Right cardiac atrium (tissue), 5 donors: ENCODE measurements at regions not wholly inside any gene's neighbourhood (a gene's known extent, or its start where the extent isn't known, plus 50 kb on each side); places are given as distances from the start of the nearest gene placed in this dataset.

ENCODE experiments used
- ATAC-seq, 2 donors: fragments of 200-7000 bp; cut with Tn5 transposase; one replicate each; pipeline versions ENCODE4 v1.8.0 to v1.9.1; 2020; ENCODE audit warnings: moderate library complexity in 2 of 2, mild to moderate bottlenecking in 1 of 2
- DNase-seq, 3 donors: peaks; one replicate each; pipeline ENCODE4 v3.0.0-alpha.2; 2020
- H3K27ac ChIP-seq: one replicate; pipeline ENCODE4 v1.5.1; 2013; ENCODE audit warnings: mild to moderate bottlenecking, low read length, control low read depth, moderate library complexity
- H3K27me3 ChIP-seq: one replicate; pipeline ENCODE4 v1.6.1; 2013; ENCODE audit not compliant: control insufficient read depth, insufficient read depth
- H3K4me1 ChIP-seq: one replicate; pipeline ENCODE4 v1.6.1; 2013; ENCODE audit warnings: low read length; ENCODE audit not compliant: control insufficient read depth, insufficient read depth
- H3K4me3 ChIP-seq: one replicate; pipeline ENCODE4 v1.5.1; 2013; ENCODE audit warnings: low read length, control low read depth
- H3K9me3 ChIP-seq: one replicate; pipeline ENCODE4 v1.6.1; 2013; ENCODE audit warnings: low read length; ENCODE audit not compliant: control insufficient read depth
- WGBS: extraction: QIAGEN DNeasy Blood & Tissue Kit; methylation state at CpG from one replicate; pipeline ENCODE4 v1.1.7; 2013; 5-methylcytosine and 5-hydroxymethylcytosine counted together
- intact Hi-C, 4 donors: fragments of 100-400 bp; cut with DNase I; formaldehyde crosslinking; loops; one replicate each; pipeline versions ENCODE4 v1.11.0 to v1.14.0; 2022 to 2023
- donor health status: healthy with polysubstance abuse.
- donor health status: DM: no; HTN: yes; CAD: no.
- donor health status: DM: no; HTN: no; CAD: no.
- donor health status: DM: no; HTN: yes; CAD: no; lungs with severe emphysema.
- donor health status: DM: yes; HTN: yes; CAD: no.

- ATAC-seq (no peak), DNase-seq (no peak)
- Histone ChIP-seq H3K9me3 (no peaks in the 10 kb centered on the region), H3K4me1 (no peaks in the 10 kb centered on the region), H3K27ac (no peak overlapping the region), H3K4me3 (no peak overlapping the region), H3K27me3 (no peaks in the 10 kb centered on the region)
- intact Hi-C loops = no loop called here
Observed at GRCh38 chr11:114783805-114784204, 105.5 kb downstream of the NXPE2 start.

GRCh38 chr11:114784216-114784615 is 105.9 kb downstream of the NXPE2 start:
- no peak overlapping the region for H3K4me3 ChIP-seq
- no peaks in the 10 kb centered on the region for H3K4me1 ChIP-seq
- ATAC-seq (no peak), DNase-seq (no peak)
- H3K9me3 ChIP-seq = no peaks in the 10 kb centered on the region
- WGBS = 74% methylated on average over 5 of the region's 5 CpGs
- intact Hi-C loops = no loop called here
- H3K27me3 ChIP-seq = no peaks in the 10 kb centered on the region
- no peak overlapping the region for H3K27ac ChIP-seq

DNA sequence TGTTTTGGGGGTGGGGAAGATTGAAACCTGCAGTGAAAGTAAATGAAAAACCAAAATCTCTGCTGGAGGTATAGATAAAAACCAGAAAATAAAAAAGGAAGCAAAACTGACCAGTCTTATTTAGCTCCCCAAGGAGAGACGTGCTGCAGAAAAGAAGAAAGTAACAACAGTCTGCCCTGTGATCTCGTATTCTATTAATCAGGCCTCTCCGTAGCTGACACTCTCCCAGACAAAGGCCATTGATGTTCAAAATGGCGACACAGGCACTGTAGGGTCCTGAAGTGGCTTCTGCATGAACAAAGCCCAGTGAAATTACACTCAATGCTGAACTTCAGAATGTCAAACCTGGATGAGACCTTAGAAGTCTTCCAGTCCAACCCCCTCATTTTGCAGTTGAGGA is 106.6 kb downstream of the NXPE2 start:
- Histone ChIP-seq H3K27ac (no peak overlapping the region), H3K4me3 (no peak overlapping the region), H3K4me1 (no peaks in the 10 kb centered on the region), H3K9me3 (no peaks in the 10 kb centered on the region), H3K27me3 (no peaks in the 10 kb centered on the region)
- WGBS = 74% methylated on average over 4 of the region's 4 CpGs
- DNase-seq (no peak), ATAC-seq (no peak)
- intact Hi-C loops = no loop called here

DNA sequence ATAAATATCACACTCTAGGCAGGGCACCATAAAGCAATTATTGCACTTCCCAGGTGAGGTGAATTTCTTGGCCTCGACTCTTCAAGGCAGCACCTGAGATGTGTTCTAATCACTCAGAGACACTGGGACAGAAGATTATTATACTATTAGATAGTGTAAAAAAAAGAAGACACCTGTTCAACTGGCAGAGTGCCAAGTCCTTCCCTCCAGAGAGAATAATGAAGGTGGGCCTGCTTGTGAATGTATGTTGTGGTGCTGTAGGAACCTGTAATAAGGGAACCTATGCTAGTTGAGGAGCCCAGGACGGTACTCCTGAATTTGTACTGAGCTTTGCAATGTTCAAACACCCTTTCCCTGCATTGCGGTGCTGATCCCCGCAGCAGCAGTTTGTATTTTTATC is 107.5 kb downstream of the NXPE2 start:
- WGBS = 81% methylated on average over 4 of the region's 4 CpGs
- Histone ChIP-seq H3K4me3 (no peak overlapping the region), H3K27ac (no peak overlapping the region), H3K27me3 (no peaks in the 10 kb centered on the region), H3K4me1 (no peaks in the 10 kb centered on the region), H3K9me3 (no peaks in the 10 kb centered on the region)
- ATAC-seq = no peak
- no peak for DNase-seq
- intact Hi-C loops = no loop called here

- Histone ChIP-seq H3K9me3 (no peaks in the 10 kb centered on the region), H3K4me3 (no peak overlapping the region), H3K4me1 (no peaks in the 10 kb centered on the region), H3K27ac (no peak overlapping the region), H3K27me3 (no peaks in the 10 kb centered on the region)
- no peak for DNase-seq
- intact Hi-C loops = no loop called here
- WGBS = 38% methylated on average over 8 of the region's 8 CpGs
- ATAC-seq = peak in 1 of 2 donors; percentile 16
Observed at GRCh38 chr11:114787126-114787525, 108.8 kb downstream of the NXPE2 start.

DNA sequence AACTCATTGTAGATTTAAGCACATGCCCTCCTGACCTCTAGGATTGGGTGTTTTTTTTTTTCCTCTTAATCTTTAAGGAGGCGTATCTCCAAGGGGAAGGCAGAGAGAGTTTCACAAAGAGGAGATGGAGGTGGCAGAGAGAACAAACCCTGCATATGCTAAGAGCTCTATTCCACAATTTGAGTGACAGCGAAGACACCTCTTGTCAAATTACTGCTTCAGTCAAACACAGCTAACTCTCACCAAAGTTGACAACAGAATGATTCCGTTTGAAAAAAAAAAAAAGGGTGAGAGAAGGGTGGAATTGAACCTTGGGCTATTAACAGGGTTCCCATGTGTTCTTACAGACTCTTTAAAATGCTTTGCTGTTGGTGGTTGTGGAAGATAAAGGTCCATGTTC is 112.6 kb downstream of the NXPE2 start:
- Histone ChIP-seq H3K27me3 (no peaks in the 10 kb centered on the region), H3K27ac (no peak overlapping the region), H3K4me3 (no peak overlapping the region), H3K9me3 (no peaks in the 10 kb centered on the region), H3K4me1 (no peaks in the 10 kb centered on the region)
- DNase-seq = no peak
- WGBS = 60% methylated on average over 3 of the region's 3 CpGs
- intact Hi-C loops = no loop called here
- no peak for ATAC-seq

- ATAC-seq (no peak), DNase-seq (no peak)
- H3K9me3 ChIP-seq = no peaks in the 10 kb centered on the region
- intact Hi-C loops = no loop called here
- no peak overlapping the region for H3K27ac ChIP-seq
- 20% methylated on average over 3 of the region's 3 CpGs for WGBS
- no peak overlapping the region for H3K4me3 ChIP-seq
- no peaks in the 10 kb centered on the region for H3K4me1 ChIP-seq
- no peaks in the 10 kb centered on the region for H3K27me3 ChIP-seq
Observed at GRCh38 chr11:114794048-114794684, 115.8 kb downstream of the NXPE2 start.

DNA sequence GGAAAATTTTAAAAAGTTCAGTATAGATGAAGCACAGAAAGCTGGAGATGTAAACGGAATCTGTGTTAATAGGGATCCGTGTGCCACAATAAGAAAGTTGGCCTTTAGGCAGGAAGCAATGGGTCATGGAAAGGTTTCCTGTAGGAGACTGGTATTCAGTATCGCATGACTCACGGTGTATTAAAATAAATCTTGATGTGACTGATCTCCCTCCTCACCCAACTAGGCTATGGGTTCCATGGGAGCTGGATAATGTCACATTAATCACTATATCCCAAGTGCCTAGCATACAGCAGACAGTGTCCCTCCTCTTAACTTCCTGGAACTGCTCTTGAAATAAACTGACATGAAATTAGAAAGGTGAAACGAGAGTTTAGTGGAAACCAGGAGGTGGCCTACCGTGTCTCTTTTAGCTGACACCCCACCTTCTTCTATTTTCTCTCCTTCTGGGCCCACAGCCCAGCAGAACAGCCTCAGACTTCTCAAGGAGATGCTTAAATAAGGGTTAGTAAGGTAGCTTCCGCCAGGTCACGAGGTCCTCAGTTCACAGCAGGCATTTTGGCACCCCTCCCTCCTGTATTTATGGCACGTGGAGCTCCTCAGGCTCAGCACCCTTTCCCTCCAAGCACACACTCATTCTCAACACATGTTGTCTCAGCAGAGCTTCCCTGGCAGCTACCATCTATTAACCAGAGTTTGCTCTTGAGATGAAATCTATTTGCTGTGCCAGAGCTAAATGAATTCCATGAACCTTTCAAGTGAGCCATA is 118.8 kb downstream of the NXPE2 start:
- Histone ChIP-seq H3K27ac (peak overlapping the region; percentile 82), H3K27me3 (no peaks in the 10 kb centered on the region), H3K4me3 (no peak overlapping the region), H3K9me3 (no peaks in the 10 kb centered on the region), H3K4me1 (no peaks in the 10 kb centered on the region)
- DNase-seq (peak in 1 of 3 donors; percentile 18), ATAC-seq (peak; percentile 71 to 98)
- intact Hi-C loops = no loop called here
- 38% methylated on average over 9 of the region's 9 CpGs for WGBS

- H3K4me1 ChIP-seq = no peaks in the 10 kb centered on the region
- no peaks in the 10 kb centered on the region for H3K27me3 ChIP-seq
- 2% methylated on average over 6 of the region's 6 CpGs for WGBS
- no peak overlapping the region for H3K4me3 ChIP-seq
- DNase-seq = peak in 1 of 3 donors; percentile 34
- ATAC-seq = peak in 1 of 2 donors; percentile 78
- H3K9me3 ChIP-seq = no peaks in the 10 kb centered on the region
- peak overlapping the region; percentile 56 for H3K27ac ChIP-seq
- intact Hi-C loops = no loop called here
Observed at GRCh38 chr11:114799476-114799875, 121.1 kb downstream of the NXPE2 start.

DNA sequence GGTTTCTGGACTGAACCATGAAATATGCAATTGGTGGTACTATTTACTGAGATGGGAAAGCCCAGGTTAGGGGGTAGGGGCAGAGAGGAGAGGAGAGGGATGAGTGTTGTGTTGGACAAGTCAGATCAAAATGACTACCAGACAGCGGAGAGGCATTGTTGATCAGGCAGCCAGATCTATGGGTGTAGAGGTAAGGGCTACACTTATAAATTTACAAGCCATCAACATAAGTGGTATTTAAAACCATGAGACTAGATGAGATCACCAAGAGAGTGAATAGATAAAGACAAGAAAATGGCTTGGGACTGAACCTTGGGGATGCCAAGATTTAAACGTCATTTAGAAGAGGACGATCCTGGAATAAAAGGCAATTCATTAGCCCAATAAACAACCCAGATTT is 123.4 kb downstream of the NXPE2 start:
- Histone ChIP-seq H3K27me3 (no peaks in the 10 kb centered on the region), H3K27ac (no peak overlapping the region), H3K4me3 (no peak overlapping the region), H3K4me1 (no peaks in the 10 kb centered on the region), H3K9me3 (no peaks in the 10 kb centered on the region)
- DNase-seq = no peak
- intact Hi-C loops = no loop called here
- 82% methylated on average over 3 of the region's 3 CpGs for WGBS
- no peak for ATAC-seq

DNA sequence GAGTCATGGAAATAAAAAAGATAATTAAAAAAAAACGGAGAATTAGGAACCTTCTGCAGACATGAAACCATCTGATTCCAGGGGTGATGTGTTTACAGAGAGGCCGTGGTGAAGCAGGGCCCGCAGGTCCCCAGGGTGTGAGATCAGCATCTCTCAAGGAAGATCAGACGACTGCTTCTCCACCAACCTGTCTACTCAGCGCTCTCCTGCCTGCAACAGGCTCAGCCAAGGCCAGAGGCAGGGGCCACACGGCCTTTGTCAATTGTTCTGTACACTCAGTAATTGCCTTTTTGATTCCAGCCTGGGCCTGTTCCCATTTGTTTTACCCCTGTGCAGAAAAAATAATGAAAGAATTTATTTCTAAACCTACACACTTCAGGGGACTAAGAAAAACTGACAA is 124.6 kb downstream of the NXPE2 start:
- Histone ChIP-seq H3K4me1 (no peaks in the 10 kb centered on the region), H3K4me3 (no peak overlapping the region), H3K27ac (no peak overlapping the region), H3K27me3 (no peaks in the 10 kb centered on the region), H3K9me3 (no peaks in the 10 kb centered on the region)
- intact Hi-C loops = no loop called here
- 52% methylated on average over 6 of the region's 6 CpGs for WGBS
- ATAC-seq (no peak), DNase-seq (no peak)
